Esophagus muscularis mucosa (tissue), 3 donors: ENCODE measurements at regions not wholly inside any gene's neighbourhood (a gene's known extent, or its start where the extent isn't known, plus 50 kb on each side); places are given as distances from the start of the nearest gene placed in this dataset.

ENCODE experiments used
- POLR2A ChIP-seq: fragments of 450-650 bp; IDR thresholded peaks from one replicate; pipeline ENCODE4 v1.6.1; 2017; ENCODE audit warnings: antibody characterized with exemption, moderate library complexity, mild to moderate bottlenecking, low read depth
- POLR2AphosphoS5 ChIP-seq, 2 donors: sonication (generic); formaldehyde crosslinking; IDR thresholded peaks; one replicate each; pipeline ENCODE4 v1.6.1; 2017; ENCODE audit warnings: antibody characterized with exemption in 2 of 2
- TF ChIP-seq, protein P1 (sequence below), 3 experiments: fragments of 200-600 bp in 2 of 3; fragments of 450-650 bp in 1 of 3; sonication (generic) in 2 of 3; IDR thresholded peaks; one replicate each; pipeline ENCODE4 v1.5.1; 2017 to 2019; ENCODE audit warnings: antibody characterized with exemption in 3 of 3, mild to moderate bottlenecking in 2 of 3, moderate library complexity in 1 of 3

DNA sequence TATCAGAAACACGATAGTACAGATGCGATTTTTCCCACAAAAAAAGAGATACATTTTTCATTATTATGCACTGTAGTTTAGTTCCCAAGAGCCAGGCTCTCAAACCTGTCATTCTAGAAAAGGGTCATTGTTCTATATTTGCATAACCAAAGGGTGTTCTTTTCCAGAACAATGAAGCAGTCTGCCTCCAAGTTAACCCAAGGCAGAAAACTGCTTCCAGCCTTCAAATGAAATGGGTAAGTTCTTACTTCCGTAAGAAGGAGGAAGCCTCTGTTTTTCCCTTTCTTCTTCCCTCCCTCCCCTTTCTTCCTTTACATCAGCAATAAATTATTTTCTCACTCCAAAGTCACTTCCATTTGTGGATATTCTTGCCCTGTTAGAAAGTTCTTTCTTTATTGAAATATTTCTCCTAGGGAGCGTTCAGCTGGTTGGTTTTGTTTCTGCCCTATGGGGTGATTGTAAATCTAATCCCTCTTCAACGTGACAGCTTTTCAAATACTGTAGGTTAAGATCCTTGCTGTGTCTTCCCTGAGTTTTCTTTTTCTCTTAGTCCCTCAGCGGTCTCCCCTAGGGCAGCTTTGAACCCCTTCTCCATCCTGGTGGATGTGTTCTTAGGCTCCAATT, 77.3 kb upstream of the PTGFRN start:
- TF ChIP-seq POLR2A (no peak), POLR2AphosphoS5 (IDR thresholded peaks at IDR 0.05) (no peak)
- TF ChIP-seq, protein P1, sequence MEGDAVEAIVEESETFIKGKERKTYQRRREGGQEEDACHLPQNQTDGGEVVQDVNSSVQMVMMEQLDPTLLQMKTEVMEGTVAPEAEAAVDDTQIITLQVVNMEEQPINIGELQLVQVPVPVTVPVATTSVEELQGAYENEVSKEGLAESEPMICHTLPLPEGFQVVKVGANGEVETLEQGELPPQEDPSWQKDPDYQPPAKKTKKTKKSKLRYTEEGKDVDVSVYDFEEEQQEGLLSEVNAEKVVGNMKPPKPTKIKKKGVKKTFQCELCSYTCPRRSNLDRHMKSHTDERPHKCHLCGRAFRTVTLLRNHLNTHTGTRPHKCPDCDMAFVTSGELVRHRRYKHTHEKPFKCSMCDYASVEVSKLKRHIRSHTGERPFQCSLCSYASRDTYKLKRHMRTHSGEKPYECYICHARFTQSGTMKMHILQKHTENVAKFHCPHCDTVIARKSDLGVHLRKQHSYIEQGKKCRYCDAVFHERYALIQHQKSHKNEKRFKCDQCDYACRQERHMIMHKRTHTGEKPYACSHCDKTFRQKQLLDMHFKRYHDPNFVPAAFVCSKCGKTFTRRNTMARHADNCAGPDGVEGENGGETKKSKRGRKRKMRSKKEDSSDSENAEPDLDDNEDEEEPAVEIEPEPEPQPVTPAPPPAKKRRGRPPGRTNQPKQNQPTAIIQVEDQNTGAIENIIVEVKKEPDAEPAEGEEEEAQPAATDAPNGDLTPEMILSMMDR (IDR thresholded peaks at IDR 0.05): no peak
